ENCODE measurements at regions not wholly inside any gene's neighbourhood (a gene's known extent, or its start where the extent isn't known, plus 50 kb on each side); places are given as distances from the start of the nearest gene placed in this dataset.

DNA sequence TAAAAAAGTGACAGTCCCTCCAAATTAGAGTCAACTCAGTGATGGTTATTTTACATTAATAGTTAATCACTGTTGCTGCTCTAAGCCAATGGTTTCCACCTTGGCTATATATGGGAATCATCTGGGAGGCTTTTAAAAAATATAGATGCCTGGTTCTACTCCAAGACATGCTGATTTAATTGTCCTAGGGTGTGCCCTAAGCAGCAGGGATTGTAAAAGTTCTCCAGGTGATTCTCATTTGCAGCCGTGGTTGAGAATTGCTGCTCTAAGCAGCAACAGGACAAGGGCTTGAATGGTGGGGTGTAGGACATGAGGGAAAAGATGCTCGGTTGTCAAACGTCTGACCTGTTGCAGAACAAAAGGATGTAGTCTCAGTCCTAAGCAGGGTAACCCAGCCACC is 405.1 kb upstream of the MCTP2 start:
- Histone ChIP-seq H3K18ac (ENCODE audit: low read length) (no peak overlapping the region), H3K79me1 (ENCODE audit: low read length) (no peaks in the 10 kb centered on the region), H3K27me3 (ENCODE audit: insufficient read depth, low read length, poor library complexity) (no peaks in the 10 kb centered on the region), H3K4me3 (ENCODE audit: low read length) (no peak overlapping the region), H3K56ac (ENCODE audit: low read length) (no peak overlapping the region), H3K4me2 (ENCODE audit: low read length) (no peak overlapping the region), H3K79me2 (ENCODE audit: control insufficient read depth, insufficient read depth, low read length) (no peaks in the 10 kb centered on the region), H3K23ac (ENCODE audit: low read length) (no peak overlapping the region), H2BK15ac (replicated peaks; ENCODE audit: low read depth) (no peak overlapping the region), H3K36me3 (ENCODE audit: control insufficient read depth, insufficient read depth, low read length) (no peaks in the 10 kb centered on the region), H3K27ac (ENCODE audit: low read depth, low read length) (no peak overlapping the region), H4K5ac (ENCODE audit: low read length) (no peak overlapping the region), H2AK5ac (ENCODE audit: low read length) (no peak overlapping the region), H4K8ac (ENCODE audit: low read depth, low read length) (no peak overlapping the region), H2BK5ac (ENCODE audit: low read length) (no peak overlapping the region), H2BK120ac (ENCODE audit: low read depth, low read length) (no peak overlapping the region), H3K4me1 (ENCODE audit: control insufficient read depth, low read depth, low read length) (peaks cover 2% of the 10 kb centered on the region), H3K9ac (ENCODE audit: low read length) (no peak overlapping the region), H3K4ac (ENCODE audit: low read depth, low read length) (no peak overlapping the region)
- WGBS (ENCODE audit: extremely low coverage, insufficient coverage, low lambda C conversion rate), result no CpG with 5 or more reads among the region's 3 CpGs
- DNase-seq, result no peak

DNA sequence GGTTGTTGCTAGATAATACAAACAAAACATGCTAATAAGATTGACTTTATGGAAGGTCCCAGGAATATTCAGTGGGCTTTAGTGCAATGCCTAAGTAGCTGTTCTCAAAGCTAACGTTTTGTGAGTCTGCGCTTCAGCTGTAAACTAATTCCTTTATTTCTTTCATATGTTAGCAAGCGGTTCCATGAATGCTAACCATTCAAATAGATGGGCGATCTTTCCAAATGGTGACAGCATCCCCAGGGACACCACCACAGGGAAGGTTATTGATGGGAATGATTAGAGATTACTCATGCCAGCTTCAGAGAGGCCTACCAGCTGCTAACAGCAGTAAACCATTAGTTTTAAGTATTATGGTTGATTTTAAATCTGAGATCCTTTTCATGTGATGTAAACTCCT is 405.7 kb upstream of the MCTP2 start:
- no peak overlapping the region for H4K8ac ChIP-seq (ENCODE audit: low read depth, low read length)
- no peak overlapping the region for H2BK120ac ChIP-seq (ENCODE audit: low read depth, low read length)
- H3K27me3 ChIP-seq (ENCODE audit: insufficient read depth, low read length, poor library complexity), result no peaks in the 10 kb centered on the region
- no peaks in the 10 kb centered on the region for H3K79me2 ChIP-seq (ENCODE audit: control insufficient read depth, insufficient read depth, low read length)
- H4K5ac ChIP-seq (ENCODE audit: low read length), result no peak overlapping the region
- no peak overlapping the region for H3K4me3 ChIP-seq (ENCODE audit: low read length)
- H2BK5ac ChIP-seq (ENCODE audit: low read length), result no peak overlapping the region
- no peak overlapping the region for H3K27ac ChIP-seq (ENCODE audit: low read depth, low read length)
- no peak overlapping the region for H2AK5ac ChIP-seq (ENCODE audit: low read length)
- H2BK15ac ChIP-seq (replicated peaks; ENCODE audit: low read depth), result no peak overlapping the region
- H3K4me1 ChIP-seq (ENCODE audit: control insufficient read depth, low read depth, low read length), result peaks cover 2% of the 10 kb centered on the region
- no peak overlapping the region for H3K4me2 ChIP-seq (ENCODE audit: low read length)
- no peak overlapping the region for H3K4ac ChIP-seq (ENCODE audit: low read depth, low read length)
- H3K56ac ChIP-seq (ENCODE audit: low read length), result no peak overlapping the region
- no peak overlapping the region for H3K23ac ChIP-seq (ENCODE audit: low read length)
- H3K36me3 ChIP-seq (ENCODE audit: control insufficient read depth, insufficient read depth, low read length), result no peaks in the 10 kb centered on the region
- H3K9ac ChIP-seq (ENCODE audit: low read length), result no peak overlapping the region
- WGBS (ENCODE audit: extremely low coverage, insufficient coverage, low lambda C conversion rate), result no CpG with 5 or more reads among the region's 4 CpGs
- no peak overlapping the region for H3K18ac ChIP-seq (ENCODE audit: low read length)
- H3K79me1 ChIP-seq (ENCODE audit: low read length), result no peaks in the 10 kb centered on the region
- no peak for DNase-seq

DNA sequence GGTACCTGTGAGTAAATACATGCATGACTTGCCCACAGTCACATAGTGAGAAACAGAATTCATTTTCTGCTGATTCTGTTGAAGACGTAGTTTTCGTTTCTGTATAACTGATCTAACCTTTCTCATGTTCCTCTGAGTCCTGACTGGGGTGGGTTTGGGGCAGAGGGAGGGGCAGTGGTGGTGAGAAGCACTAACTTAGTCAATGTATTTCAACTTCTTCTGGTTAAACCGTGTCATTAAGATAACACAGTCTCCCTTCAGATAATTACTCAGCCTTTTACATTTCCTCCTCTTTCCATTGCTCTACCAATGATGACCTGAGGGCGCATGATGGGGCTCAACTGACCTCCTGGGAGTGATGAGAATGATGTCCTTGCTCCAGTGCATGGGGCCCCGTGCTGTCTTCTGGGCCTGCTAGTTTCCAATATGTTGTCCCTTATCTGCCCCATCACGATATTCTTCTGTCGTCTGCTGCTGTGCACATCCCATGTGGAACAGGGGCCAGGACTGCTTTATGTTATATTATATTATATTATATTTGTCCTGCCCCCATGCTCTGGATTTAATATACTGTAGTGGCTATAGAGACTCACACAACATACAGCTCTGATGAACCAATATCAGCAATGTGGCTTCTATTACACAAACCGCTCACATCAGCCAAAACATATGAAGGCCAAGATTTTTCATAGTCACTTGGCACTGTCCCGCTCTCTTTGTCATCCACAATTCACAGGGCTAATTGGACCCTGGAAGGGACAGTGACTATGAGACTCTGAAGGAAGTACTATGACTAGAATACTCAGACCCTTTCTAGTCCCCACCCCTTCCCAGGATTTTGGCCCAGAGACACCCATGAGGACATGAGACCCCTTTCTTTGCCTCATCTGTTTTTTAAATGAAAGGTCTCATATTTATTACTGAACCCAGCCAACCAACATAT is 407.1 kb upstream of the MCTP2 start:
- H2BK120ac ChIP-seq (ENCODE audit: low read depth, low read length), result no peak overlapping the region
- DNase-seq, result no peak
- no CpG with 5 or more reads among the region's 9 CpGs for WGBS (ENCODE audit: extremely low coverage, insufficient coverage, low lambda C conversion rate)
- no peak overlapping the region for H3K4me2 ChIP-seq (ENCODE audit: low read length)
- H3K18ac ChIP-seq (ENCODE audit: low read length), result no peak overlapping the region
- H3K4ac ChIP-seq (ENCODE audit: low read depth, low read length), result no peak overlapping the region
- no peak overlapping the region for H3K23ac ChIP-seq (ENCODE audit: low read length)
- H3K4me1 ChIP-seq (ENCODE audit: control insufficient read depth, low read depth, low read length), result peaks cover under 1% of the 10 kb centered on the region
- no peak overlapping the region for H3K4me3 ChIP-seq (ENCODE audit: low read length)
- no peak overlapping the region for H2AK5ac ChIP-seq (ENCODE audit: low read length)
- no peaks in the 10 kb centered on the region for H3K79me2 ChIP-seq (ENCODE audit: control insufficient read depth, insufficient read depth, low read length)
- H3K27ac ChIP-seq (ENCODE audit: low read depth, low read length), result no peak overlapping the region
- H4K8ac ChIP-seq (ENCODE audit: low read depth, low read length), result no peak overlapping the region
- no peak overlapping the region for H3K9ac ChIP-seq (ENCODE audit: low read length)
- no peaks in the 10 kb centered on the region for H3K36me3 ChIP-seq (ENCODE audit: control insufficient read depth, insufficient read depth, low read length)
- no peak overlapping the region for H3K56ac ChIP-seq (ENCODE audit: low read length)
- no peaks in the 10 kb centered on the region for H3K27me3 ChIP-seq (ENCODE audit: insufficient read depth, low read length, poor library complexity)
- no peak overlapping the region for H4K5ac ChIP-seq (ENCODE audit: low read length)
- H3K79me1 ChIP-seq (ENCODE audit: low read length), result no peaks in the 10 kb centered on the region
- no peak overlapping the region for H2BK5ac ChIP-seq (ENCODE audit: low read length)
- no peak overlapping the region for H2BK15ac ChIP-seq (replicated peaks; ENCODE audit: low read depth)

DNA sequence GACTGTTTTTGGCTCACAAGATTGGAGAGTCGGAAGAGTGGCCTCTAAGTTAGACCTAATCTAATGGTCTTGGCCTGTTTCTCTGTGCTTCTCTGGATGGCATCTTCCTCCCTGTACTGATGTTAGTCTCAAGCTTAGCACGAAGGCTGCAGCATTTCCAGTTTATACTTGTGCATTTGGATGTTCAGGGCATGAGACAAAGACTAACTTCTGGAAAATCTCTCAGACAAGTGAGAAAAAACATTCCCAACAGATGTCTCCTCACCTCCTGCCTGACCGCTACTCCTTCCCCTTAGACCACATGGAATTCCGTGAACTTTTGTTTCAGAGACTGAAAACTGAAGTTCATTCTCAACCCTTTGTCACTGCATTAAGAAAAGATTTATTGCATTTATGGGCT is 410.8 kb upstream of the MCTP2 start:
- Histone ChIP-seq H2AK5ac (ENCODE audit: low read length) (no peak overlapping the region), H3K79me2 (ENCODE audit: control insufficient read depth, insufficient read depth, low read length) (no peaks in the 10 kb centered on the region)
- no CpG with 5 or more reads among the region's 4 CpGs for WGBS (ENCODE audit: extremely low coverage, insufficient coverage, low lambda C conversion rate)

DNA sequence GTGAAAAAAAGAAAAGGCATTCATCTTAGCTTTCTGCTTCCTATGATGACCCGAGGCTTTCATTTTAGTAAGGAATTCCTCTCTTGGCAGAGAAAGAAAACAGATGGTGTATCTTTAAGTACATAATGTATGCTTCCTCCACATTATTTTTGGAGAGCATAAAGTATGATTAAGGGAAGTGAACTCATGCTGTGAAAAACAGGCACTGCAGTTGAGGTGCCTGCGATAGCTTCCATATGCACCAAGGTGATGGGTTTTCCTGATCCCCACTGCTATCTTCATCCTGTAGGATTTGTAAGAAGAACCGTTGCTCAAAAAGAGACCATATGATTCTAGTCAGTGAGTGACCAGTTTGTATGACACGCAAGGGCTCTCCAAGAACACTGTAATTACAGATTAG is 411.5 kb upstream of the MCTP2 start:
- no peak overlapping the region for H2BK15ac ChIP-seq (replicated peaks; ENCODE audit: low read depth)
- H3K9ac ChIP-seq (ENCODE audit: low read length), result no peak overlapping the region
- no peak overlapping the region for H3K56ac ChIP-seq (ENCODE audit: low read length)
- H3K27me3 ChIP-seq (ENCODE audit: insufficient read depth, low read length, poor library complexity), result no peaks in the 10 kb centered on the region
- H2BK5ac ChIP-seq (ENCODE audit: low read length), result no peak overlapping the region
- no peak overlapping the region for H3K27ac ChIP-seq (ENCODE audit: low read depth, low read length)
- WGBS (ENCODE audit: extremely low coverage, insufficient coverage, low lambda C conversion rate), result no CpG with 5 or more reads among the region's 4 CpGs
- H4K5ac ChIP-seq (ENCODE audit: low read length), result no peak overlapping the region
- DNase-seq, result no peak
- no peak overlapping the region for H2AK5ac ChIP-seq (ENCODE audit: low read length)
- H3K4me1 ChIP-seq (ENCODE audit: control insufficient read depth, low read depth, low read length), result no peaks in the 10 kb centered on the region
- H2BK120ac ChIP-seq (ENCODE audit: low read depth, low read length), result no peak overlapping the region
- no peaks in the 10 kb centered on the region for H3K79me1 ChIP-seq (ENCODE audit: low read length)
- no peak overlapping the region for H3K23ac ChIP-seq (ENCODE audit: low read length)
- no peak overlapping the region for H3K18ac ChIP-seq (ENCODE audit: low read length)
- no peak overlapping the region for H3K4me2 ChIP-seq (ENCODE audit: low read length)
- no peaks in the 10 kb centered on the region for H3K36me3 ChIP-seq (ENCODE audit: control insufficient read depth, insufficient read depth, low read length)
- no peak overlapping the region for H3K4ac ChIP-seq (ENCODE audit: low read depth, low read length)
- no peak overlapping the region for H3K4me3 ChIP-seq (ENCODE audit: low read length)
- no peak overlapping the region for H4K8ac ChIP-seq (ENCODE audit: low read depth, low read length)
- no peaks in the 10 kb centered on the region for H3K79me2 ChIP-seq (ENCODE audit: control insufficient read depth, insufficient read depth, low read length)

More for the DNA sequence above, 410.8 kb upstream of the MCTP2 start:
- Histone ChIP-seq H3K27ac (ENCODE audit: low read depth, low read length) (no peak overlapping the region), H3K4me2 (ENCODE audit: low read length) (no peak overlapping the region), H4K5ac (ENCODE audit: low read length) (no peak overlapping the region), H3K18ac (ENCODE audit: low read length) (no peak overlapping the region), H2BK5ac (ENCODE audit: low read length) (no peak overlapping the region), H4K8ac (ENCODE audit: low read depth, low read length) (no peak overlapping the region), H2BK15ac (replicated peaks; ENCODE audit: low read depth) (no peak overlapping the region), H3K36me3 (ENCODE audit: control insufficient read depth, insufficient read depth, low read length) (no peaks in the 10 kb centered on the region), H3K4me1 (ENCODE audit: control insufficient read depth, low read depth, low read length) (no peaks in the 10 kb centered on the region), H3K4ac (ENCODE audit: low read depth, low read length) (no peak overlapping the region), H3K9ac (ENCODE audit: low read length) (no peak overlapping the region), H3K23ac (ENCODE audit: low read length) (no peak overlapping the region), H3K79me1 (ENCODE audit: low read length) (no peaks in the 10 kb centered on the region), H2BK120ac (ENCODE audit: low read depth, low read length) (no peak overlapping the region), H3K56ac (ENCODE audit: low read length) (no peak overlapping the region), H3K4me3 (ENCODE audit: low read length) (no peak overlapping the region), H3K27me3 (ENCODE audit: insufficient read depth, low read length, poor library complexity) (no peaks in the 10 kb centered on the region)
- DNase-seq, result no peak

DNA sequence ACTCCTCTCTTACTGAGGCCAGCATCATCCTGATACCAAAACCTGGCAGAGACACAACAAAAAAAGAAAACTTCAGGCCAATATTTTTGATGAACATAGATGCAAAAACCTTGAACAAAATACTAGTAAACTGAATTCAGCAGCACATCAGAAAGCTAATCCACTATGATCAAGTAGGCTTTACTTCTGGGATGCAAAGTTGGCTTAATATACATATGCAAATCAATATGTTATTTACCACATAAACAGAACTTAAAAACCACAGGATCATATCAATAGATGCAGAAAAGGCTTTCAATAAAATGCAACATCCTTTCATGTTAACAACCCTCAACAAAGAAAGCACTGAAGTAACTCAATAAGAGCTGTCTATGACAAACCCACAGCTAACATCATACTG is 414.5 kb upstream of the MCTP2 start:
- Histone ChIP-seq H2BK15ac (replicated peaks; ENCODE audit: low read depth) (no peak overlapping the region), H4K8ac (ENCODE audit: low read depth, low read length) (no peak overlapping the region), H3K4me2 (ENCODE audit: low read length) (no peak overlapping the region), H3K18ac (ENCODE audit: low read length) (no peak overlapping the region), H3K79me2 (ENCODE audit: control insufficient read depth, insufficient read depth, low read length) (no peaks in the 10 kb centered on the region), H2BK120ac (ENCODE audit: low read depth, low read length) (no peak overlapping the region), H3K79me1 (ENCODE audit: low read length) (no peaks in the 10 kb centered on the region), H3K4me1 (ENCODE audit: control insufficient read depth, low read depth, low read length) (no peaks in the 10 kb centered on the region), H3K36me3 (ENCODE audit: control insufficient read depth, insufficient read depth, low read length) (no peaks in the 10 kb centered on the region), H3K9ac (ENCODE audit: low read length) (no peak overlapping the region), H2BK5ac (ENCODE audit: low read length) (no peak overlapping the region), H3K27ac (ENCODE audit: low read depth, low read length) (no peak overlapping the region), H3K27me3 (ENCODE audit: insufficient read depth, low read length, poor library complexity) (no peaks in the 10 kb centered on the region), H2AK5ac (ENCODE audit: low read length) (no peak overlapping the region), H3K4me3 (ENCODE audit: low read length) (no peak overlapping the region), H4K5ac (ENCODE audit: low read length) (no peak overlapping the region), H3K56ac (ENCODE audit: low read length) (no peak overlapping the region), H3K23ac (ENCODE audit: low read length) (no peak overlapping the region), H3K4ac (ENCODE audit: low read depth, low read length) (no peak overlapping the region)
- no peak for DNase-seq
